HG03565 (cell line): ENCODE measurements at regions not wholly inside any gene's neighbourhood (a gene's known extent, or its start where the extent isn't known, plus 50 kb on each side); places are given as distances from the start of the nearest gene placed in this dataset.
"Not testable (repeated sequence)": the region's sequence is repeated elsewhere in the genome, so short reads cannot be mapped to it uniquely, and the experiment has no call there.

Experiments
- ATAC-seq: cut with Tn5 transposase; IDR thresholded peaks from one replicate; pipeline ENCODE4 v1.9.1; 2021; ENCODE audit warnings: mild to moderate bottlenecking, moderate library complexity; ENCODE audit not compliant: unreplicated experiment

- ATAC-seq, result no peak
Observed at GRCh38 chr3:67064105-67064504, 66.0 kb downstream of the KBTBD8 start.

GRCh38 chr3:67067251-67067650 lies 69.1 kb downstream of the KBTBD8 start:
- peak; percentile 91 for ATAC-seq

GRCh38 chr3:67072640-67073039 lies 74.5 kb downstream of the KBTBD8 start:
- not testable (repeated sequence) for ATAC-seq

GRCh38 chr3:67073812-67074211 lies 75.7 kb downstream of the KBTBD8 start:
- ATAC-seq, result no peak

- ATAC-seq, result peak; percentile 44
Observed at GRCh38 chr3:67075295-67075694, 77.2 kb downstream of the KBTBD8 start.

GRCh38 chr3:67076607-67077006 lies 78.5 kb downstream of the KBTBD8 start:
- no peak for ATAC-seq

GRCh38 chr3:67077656-67078055 lies 79.5 kb downstream of the KBTBD8 start:
- no peak for ATAC-seq

GRCh38 chr3:67082533-67083024 lies 84.5 kb downstream of the KBTBD8 start:
- ATAC-seq, result no peak

GRCh38 chr3:67083277-67083676 lies 85.2 kb downstream of the KBTBD8 start:
- peak; percentile 83 for ATAC-seq

- no peak for ATAC-seq
Observed at GRCh38 chr3:67087788-67088187, 89.7 kb downstream of the KBTBD8 start.

GRCh38 chr3:67090474-67090873 lies 92.4 kb downstream of the KBTBD8 start:
- no peak for ATAC-seq

GRCh38 chr3:67093305-67093704 lies 95.2 kb downstream of the KBTBD8 start:
- no peak for ATAC-seq

- ATAC-seq, result no peak
Observed at GRCh38 chr3:67094167-67094566, 96.1 kb downstream of the KBTBD8 start.

GRCh38 chr3:67094774-67095173 lies 96.7 kb downstream of the KBTBD8 start:
- no peak for ATAC-seq

- no peak for ATAC-seq
Observed at GRCh38 chr3:67104388-67104787, 106.3 kb downstream of the KBTBD8 start.

- no peak for ATAC-seq
Observed at GRCh38 chr3:67106874-67107273, 108.8 kb downstream of the KBTBD8 start.

- ATAC-seq, result no peak
Observed at GRCh38 chr3:67109651-67110204, 111.6 kb downstream of the KBTBD8 start.

- ATAC-seq, result peak; percentile 97
Observed at GRCh38 chr3:67113802-67114407, 115.8 kb downstream of the KBTBD8 start.

- ATAC-seq, result no peak
Observed at GRCh38 chr3:67118122-67118521, 120.0 kb downstream of the KBTBD8 start.

GRCh38 chr3:67118635-67119034 lies 120.5 kb downstream of the KBTBD8 start:
- no peak for ATAC-seq

GRCh38 chr3:67123914-67124313 lies 125.8 kb downstream of the KBTBD8 start:
- no peak for ATAC-seq

- ATAC-seq, result no peak
Observed at GRCh38 chr3:67127254-67127653, 129.1 kb downstream of the KBTBD8 start.

GRCh38 chr3:67142432-67142831 lies 144.3 kb downstream of the KBTBD8 start:
- no peak for ATAC-seq
